HEK293T (cell line): ENCODE measurements at regions not wholly inside any gene's neighbourhood (a gene's known extent, or its start where the extent isn't known, plus 50 kb on each side); places are given as distances from the start of the nearest gene placed in this dataset.

Source experiments
- CTCF ChIA-PET: fragments of 350-600 bp; formaldehyde crosslinking; extraction: SDS; loops from one replicate; lab custom pipeline; 2021; ENCODE audit warnings: antibody characterized with exemption, inconsistent platforms; lab: Yijun Ruan, JAX
- POLR2A ChIA-PET: fragments of 350-600 bp; formaldehyde crosslinking; extraction: SDS; loops from one replicate; lab custom pipeline; 2020; ENCODE audit warnings: antibody characterized with exemption, inconsistent platforms; lab: Yijun Ruan, JAX
- DNase-seq: peaks from one replicate; pipeline ENCODE4 v3.0.0; 2012; ENCODE audit warnings: mixed read lengths; ENCODE audit errors: extremely low spot score
- ARNT ChIP-seq: fragments of 450-650 bp; IDR thresholded peaks from 2 replicates; pipeline ENCODE4 v1.6.1; 2017; ENCODE audit warnings: mild to moderate bottlenecking
- BHLHE40 ChIP-seq: fragments of 450-650 bp; IDR thresholded peaks from 2 replicates; pipeline ENCODE4 v1.6.1; 2016; ENCODE audit warnings: mild to moderate bottlenecking, moderate library complexity, borderline replicate concordance
- CTBP1 ChIP-seq: fragments of 450-650 bp; IDR thresholded peaks from 2 replicates; pipeline ENCODE4 v1.6.1; 2016; ENCODE audit warnings: borderline replicate concordance
- ELF4 ChIP-seq: fragments of 450-650 bp; IDR thresholded peaks from 2 replicates; pipeline ENCODE4 v1.6.1; 2017; ENCODE audit warnings: antibody characterized with exemption
- FOXA1 ChIP-seq: fragments of 450-650 bp; IDR thresholded peaks from 2 replicates; pipeline ENCODE4 v1.6.1; 2016; ENCODE audit warnings: mild to moderate bottlenecking
- FOXK2 ChIP-seq: fragments of 450-650 bp; IDR thresholded peaks from 2 replicates; pipeline ENCODE4 v1.6.1; 2016; ENCODE audit warnings: mild to moderate bottlenecking
- FOXM1 ChIP-seq: fragments of 450-650 bp; IDR thresholded peaks from 2 replicates; pipeline ENCODE4 v1.6.1; 2017; ENCODE audit warnings: mild to moderate bottlenecking, borderline replicate concordance
- HDGF ChIP-seq: fragments of 450-650 bp; IDR thresholded peaks from 2 replicates; pipeline ENCODE4 v1.6.1; 2017; ENCODE audit warnings: antibody characterized with exemption, borderline replicate concordance
- L3MBTL2 ChIP-seq: fragments of 450-650 bp; conservative IDR thresholded peaks from 2 replicates; pipeline ENCODE4 v1.6.1; 2016; ENCODE audit warnings: mild to moderate bottlenecking
- LEF1 ChIP-seq: fragments of 450-650 bp; IDR thresholded peaks from 2 replicates; pipeline ENCODE4 v1.6.1; 2017; ENCODE audit warnings: mild to moderate bottlenecking, borderline replicate concordance
- NFRKB ChIP-seq: fragments of 450-650 bp; IDR thresholded peaks from 2 replicates; pipeline ENCODE4 v1.6.1; 2016; ENCODE audit warnings: mild to moderate bottlenecking, moderate library complexity
- SP1 ChIP-seq: fragments of 450-650 bp; IDR thresholded peaks from 2 replicates; pipeline ENCODE4 v1.6.1; 2017
- SUZ12 ChIP-seq: fragments of 450-650 bp; IDR thresholded peaks from 2 replicates; pipeline ENCODE4 v1.6.1; 2016; ENCODE audit warnings: mild to moderate bottlenecking
- TARDBP ChIP-seq: fragments of 450-650 bp; IDR thresholded peaks from 2 replicates; pipeline ENCODE4 v1.6.1; 2016
- ZNF384 ChIP-seq: fragments of 450-650 bp; IDR thresholded peaks from 2 replicates; pipeline ENCODE4 v1.6.1; 2016
- TF ChIP-seq, protein P1 (sequence below): fragments of 450-650 bp; IDR thresholded peaks from 2 replicates; pipeline ENCODE4 v1.6.1; 2016

- TF ChIP-seq, protein P1, sequence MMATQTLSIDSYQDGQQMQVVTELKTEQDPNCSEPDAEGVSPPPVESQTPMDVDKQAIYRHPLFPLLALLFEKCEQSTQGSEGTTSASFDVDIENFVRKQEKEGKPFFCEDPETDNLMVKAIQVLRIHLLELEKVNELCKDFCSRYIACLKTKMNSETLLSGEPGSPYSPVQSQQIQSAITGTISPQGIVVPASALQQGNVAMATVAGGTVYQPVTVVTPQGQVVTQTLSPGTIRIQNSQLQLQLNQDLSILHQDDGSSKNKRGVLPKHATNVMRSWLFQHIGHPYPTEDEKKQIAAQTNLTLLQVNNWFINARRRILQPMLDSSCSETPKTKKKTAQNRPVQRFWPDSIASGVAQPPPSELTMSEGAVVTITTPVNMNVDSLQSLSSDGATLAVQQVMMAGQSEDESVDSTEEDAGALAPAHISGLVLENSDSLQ, result no peak
- no peak for TF ChIP-seq ZNF384
- TF ChIP-seq FOXK2, result no peak
- CTCF ChIA-PET, result no interaction called here
- no peak for DNase-seq
- POLR2A ChIA-PET, result no interaction called here
Observed at GRCh38 chr3:164341086-164341485, 737.2 kb downstream of the SI start.

- CTCF ChIA-PET, result no interaction called here
- TF ChIP-seq FOXK2, result no peak
- TF ChIP-seq SP1, result no peak
- TF ChIP-seq TARDBP, result no peak
- TF ChIP-seq BHLHE40, result no peak
- no peak for TF ChIP-seq ELF4
- TF ChIP-seq ARNT, result no peak
- TF ChIP-seq HDGF, result no peak
- TF ChIP-seq, protein P1, result no peak
- POLR2A ChIA-PET, result no interaction called here
- DNase-seq, result no peak
Observed at GRCh38 chr3:164340273-164340672, 738.0 kb downstream of the SI start.

DNA sequence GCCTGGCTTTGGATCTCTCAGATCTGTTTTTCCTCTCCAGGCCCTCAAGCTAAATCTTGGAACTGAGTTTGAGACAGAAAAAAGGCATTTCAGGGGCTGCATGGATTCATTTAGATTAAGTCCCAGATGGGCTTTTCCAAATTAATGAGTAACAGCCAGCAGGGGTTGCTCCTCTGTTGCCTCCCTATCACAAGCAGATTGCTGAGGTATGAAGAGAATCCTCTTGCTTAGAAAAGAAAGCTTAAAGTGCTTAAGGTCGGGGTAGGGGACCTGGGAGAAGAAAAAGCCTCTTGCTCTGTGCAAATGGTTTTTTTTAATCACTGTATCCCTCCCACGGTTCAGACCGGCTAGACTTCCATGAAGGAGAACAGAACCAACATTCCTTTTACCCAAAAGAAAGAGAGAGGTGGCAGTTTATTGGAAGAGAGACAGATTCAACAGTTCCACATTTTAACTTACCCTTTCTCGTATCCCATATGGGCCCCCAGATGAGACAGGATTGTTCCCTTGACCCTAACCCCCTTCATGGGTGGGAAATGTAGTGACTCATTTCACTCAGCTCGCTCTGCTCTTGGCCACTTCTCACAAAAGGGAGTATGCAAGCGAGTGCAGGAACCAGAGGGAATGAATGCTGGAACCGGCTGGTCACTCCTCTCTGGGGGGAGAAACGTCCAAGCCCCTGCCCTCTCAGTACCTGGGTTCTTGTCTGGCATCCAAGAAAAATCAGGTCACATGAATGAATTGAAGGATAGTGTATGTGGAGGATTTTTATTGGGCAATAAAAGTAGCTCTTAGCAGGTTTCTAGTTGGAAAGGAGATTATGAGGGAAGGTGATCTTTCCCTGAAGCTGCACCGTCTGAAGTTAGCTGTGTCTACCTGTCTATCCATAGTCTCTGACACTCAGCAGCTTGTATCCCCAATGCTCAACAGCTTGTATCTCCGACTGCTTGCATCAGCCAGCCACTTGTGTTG lies 745.2 kb downstream of the SI start:
- POLR2A ChIA-PET, result no interaction called here
- CTCF ChIA-PET, result no interaction called here
- TF ChIP-seq CTBP1, result no peak
- TF ChIP-seq NFRKB, result no peak
- no peak for TF ChIP-seq L3MBTL2
- TF ChIP-seq FOXK2, result no peak
- no peak for TF ChIP-seq ZNF384
- TF ChIP-seq HDGF, result no peak
- no peak for TF ChIP-seq BHLHE40
- no peak for TF ChIP-seq SUZ12
- no peak for TF ChIP-seq LEF1
- no peak for TF ChIP-seq FOXM1
- no peak for DNase-seq

DNA sequence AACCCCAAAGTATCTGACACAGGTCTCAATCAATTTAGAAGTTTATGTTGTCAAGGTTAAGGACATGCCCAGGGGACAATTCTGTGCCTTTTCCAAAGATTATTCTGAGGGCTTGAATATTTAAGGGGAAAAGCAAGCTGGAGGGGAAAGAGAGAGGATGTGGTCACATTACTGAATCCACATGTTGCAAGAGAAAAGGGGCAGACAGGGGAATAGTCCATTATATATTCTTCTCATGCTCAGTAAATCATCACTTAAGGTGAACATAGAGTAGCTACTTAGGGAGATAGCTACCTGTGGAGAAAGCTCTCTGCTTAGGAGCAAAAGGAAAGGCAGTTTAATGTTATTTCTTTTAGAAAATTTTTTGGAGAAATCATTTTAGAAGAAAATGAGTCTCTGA lies 751.6 kb downstream of the SI start:
- no peak for DNase-seq
- no peak for TF ChIP-seq HDGF
- no peak for TF ChIP-seq SUZ12
- TF ChIP-seq NFRKB, result no peak
- TF ChIP-seq TARDBP, result no peak
- TF ChIP-seq SP1, result no peak
- no peak for TF ChIP-seq FOXA1
- TF ChIP-seq BHLHE40, result no peak
- no peak for TF ChIP-seq LEF1
- no peak for TF ChIP-seq CTBP1
- TF ChIP-seq FOXK2, result no peak
- TF ChIP-seq, protein P1, result no peak
- POLR2A ChIA-PET, result no interaction called here
- CTCF ChIA-PET, result no interaction called here

DNA sequence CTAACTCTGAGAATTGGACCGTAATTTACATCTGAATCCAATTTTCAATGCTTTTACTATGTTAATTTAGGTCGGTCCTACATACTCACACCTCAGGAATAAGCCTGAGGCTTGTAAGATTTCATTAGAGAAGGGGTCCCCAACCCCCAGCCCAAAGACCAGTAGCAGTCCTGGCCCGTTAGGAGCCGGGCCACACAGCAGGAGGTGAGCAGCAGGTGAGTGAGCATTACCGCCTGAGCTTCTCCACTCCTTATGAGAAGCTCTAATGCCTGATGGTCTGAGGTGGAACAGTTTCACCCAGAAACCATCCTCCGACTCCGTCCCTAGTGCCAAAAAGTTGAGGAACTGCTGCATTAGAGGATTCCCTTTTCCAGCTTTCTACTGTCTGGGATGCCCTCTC lies 757.3 kb downstream of the SI start:
- ChIA-PET CTCF (no interaction called here), POLR2A (no interaction called here)
- no peak for TF ChIP-seq CTBP1
- no peak for DNase-seq

- CTCF ChIA-PET, result no interaction called here
- no peak for DNase-seq
- TF ChIP-seq FOXM1 (no peak), HDGF (no peak), ARNT (no peak), LEF1 (no peak), SUZ12 (no peak), L3MBTL2 (no peak), BHLHE40 (no peak), NFRKB (no peak), FOXA1 (no peak)
- TF ChIP-seq, protein P1, result no peak
- POLR2A ChIA-PET, result no interaction called here
Observed at GRCh38 chr3:164306042-164306441, 772.3 kb downstream of the SI start.

DNA sequence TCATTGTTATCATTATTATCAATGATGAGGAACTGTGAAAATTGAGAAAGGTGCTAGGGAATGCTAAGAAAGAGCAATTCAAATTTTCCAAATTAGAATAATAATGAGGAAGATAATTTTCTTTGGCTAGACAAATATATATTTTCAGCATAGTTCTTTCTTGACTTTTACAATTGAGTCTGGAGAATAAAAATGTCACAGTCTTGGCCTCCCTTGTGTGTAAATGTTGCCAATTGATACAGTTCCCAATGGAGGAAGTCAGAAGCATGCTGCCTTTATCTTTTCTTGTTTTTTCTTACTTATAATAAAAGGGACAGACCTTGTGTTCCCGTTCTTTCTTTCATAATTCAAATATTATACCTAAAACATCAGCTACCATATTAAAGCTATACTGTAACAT lies 774.4 kb downstream of the SI start:
- TF ChIP-seq FOXA1, result no peak
- no peak for TF ChIP-seq ELF4
- no peak for TF ChIP-seq SP1
- TF ChIP-seq NFRKB, result no peak
- no peak for TF ChIP-seq ARNT
- no peak for TF ChIP-seq TARDBP
- TF ChIP-seq CTBP1, result no peak
- no peak for TF ChIP-seq BHLHE40
- no peak for TF ChIP-seq FOXM1
- no peak for TF ChIP-seq ZNF384
- TF ChIP-seq, protein P1, result no peak
- TF ChIP-seq SUZ12, result no peak
- no peak for TF ChIP-seq HDGF
- TF ChIP-seq L3MBTL2, result no peak
- TF ChIP-seq FOXK2, result no peak
- ChIA-PET CTCF (no interaction called here), POLR2A (no interaction called here)
- DNase-seq, result no peak
